Head of caudate nucleus (tissue), 42 donors: ENCODE measurements at regions not wholly inside any gene's neighbourhood (a gene's known extent, or its start where the extent isn't known, plus 50 kb on each side); places are given as distances from the start of the nearest gene placed in this dataset.
A peak's percentile ranks its signal among the peaks of the same experiment; 100 is the strongest.

Experiments
- DNase-seq, 42 donors: peaks; one replicate each; pipeline versions ENCODE4 v3.0.0 to v3.0.0-alpha.2; 2020 to 2021; ENCODE audit warnings: mixed read lengths in 7 of 42
- intact Hi-C: fragments of 100-400 bp; cut with DNase I; formaldehyde crosslinking; loops from one replicate; pipeline ENCODE4 v1.15.0; 2022

- DNase-seq = no peak
These were observed 244.1 kb downstream of the POLR1F start for GRCh38 chr7:19464751-19465150.

DNA sequence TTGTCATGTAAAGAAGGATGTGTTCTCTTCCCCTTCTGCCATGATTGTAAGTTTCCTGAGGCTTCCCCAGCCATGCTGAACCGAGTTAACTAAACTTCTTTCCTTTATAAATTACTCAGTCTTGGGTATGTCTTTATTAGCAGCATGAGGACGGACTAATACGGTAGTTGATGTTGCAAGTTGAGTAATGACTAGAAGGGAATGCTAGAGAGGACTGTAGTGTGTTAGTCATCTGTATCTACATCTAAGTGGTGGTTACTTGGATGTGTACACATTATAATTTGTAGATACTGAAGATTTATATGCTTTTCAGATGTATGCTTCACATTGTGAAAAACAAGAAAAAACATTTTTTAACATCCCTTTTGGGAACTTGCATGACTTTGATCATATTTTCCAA lies 244.6 kb downstream of the POLR1F start:
- no peak for DNase-seq
- intact Hi-C loops = no loop called here

More at GRCh38 chr7:19464751-19465150, 244.1 kb downstream of the POLR1F start:
- intact Hi-C loops = no loop called here

- no peak for DNase-seq
- intact Hi-C loops = no loop called here
These were observed 245.3 kb downstream of the POLR1F start for GRCh38 chr7:19463581-19463980.

DNA sequence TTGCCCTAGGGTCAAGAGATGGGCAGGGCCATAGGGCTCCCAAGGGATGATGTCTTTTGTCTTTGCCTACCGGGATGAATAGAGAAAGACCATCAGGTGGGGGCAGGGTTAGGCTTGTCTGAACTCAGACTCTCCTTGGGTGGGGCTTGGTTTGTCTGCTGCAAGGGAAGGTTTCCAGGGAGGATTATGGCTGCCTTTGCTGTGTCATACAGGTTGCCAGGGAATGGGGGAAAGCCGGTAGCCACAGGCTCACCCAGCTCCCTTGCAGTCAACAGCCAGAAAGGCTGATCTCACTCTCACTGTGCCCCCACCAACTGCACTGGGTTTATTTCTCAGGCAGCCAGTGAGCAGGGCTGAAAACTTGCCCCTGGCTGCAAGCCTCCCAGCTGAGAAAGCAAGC lies 253.2 kb downstream of the POLR1F start:
- DNase-seq = no peak
- intact Hi-C loops = no loop called here

GRCh38 chr7:19448091-19448490 lies 260.7 kb downstream of the POLR1F start:
- DNase-seq = no peak
- intact Hi-C loops = no loop called here

- intact Hi-C loops = no loop called here
- peak in 1 of 42 donors; percentile 3 for DNase-seq
These were observed 266.6 kb downstream of the POLR1F start for GRCh38 chr7:19442016-19442785.

DNA sequence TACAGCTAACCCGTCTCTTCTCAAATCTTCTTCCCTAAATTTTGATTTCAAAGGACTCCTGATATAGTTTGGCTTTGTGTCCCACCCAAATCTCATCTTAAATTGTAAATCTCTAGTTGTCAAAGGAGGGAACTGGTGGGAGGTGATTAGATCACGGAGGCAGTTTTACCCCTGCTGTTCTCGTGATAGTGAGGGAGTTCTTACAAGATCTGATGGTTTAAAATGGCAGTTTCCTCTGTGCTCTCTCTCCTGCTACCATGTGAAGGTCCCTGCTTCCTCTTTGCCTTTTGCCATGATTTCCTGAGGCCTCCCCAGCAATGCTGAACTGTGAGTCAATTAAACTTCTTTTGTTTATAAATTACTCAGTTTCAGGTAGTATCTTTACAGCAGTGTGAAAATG lies 269.3 kb downstream of the POLR1F start:
- intact Hi-C loops = no loop called here
- no peak for DNase-seq

GRCh38 chr7:19437446-19437845 lies 271.4 kb downstream of the POLR1F start:
- no peak for DNase-seq
- intact Hi-C loops = no loop called here

DNA sequence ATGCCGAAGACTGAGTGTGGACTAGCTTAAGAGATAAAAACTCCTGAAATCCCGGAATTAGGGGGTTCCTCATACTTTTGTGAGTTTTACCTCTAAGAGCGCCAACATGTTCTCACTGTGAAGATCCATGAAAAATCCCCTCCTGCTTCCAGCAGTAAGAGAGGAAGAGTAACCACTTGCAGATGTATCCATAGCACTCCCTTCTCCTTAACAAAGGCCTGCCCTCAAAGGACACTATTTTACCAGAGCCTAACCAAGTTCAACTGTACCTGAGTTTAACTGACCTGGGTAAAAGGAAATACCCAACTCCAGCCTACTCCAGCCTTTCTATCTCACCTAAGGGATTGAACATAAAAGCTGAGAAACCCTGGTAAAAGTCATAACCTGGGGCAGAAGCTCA lies 280.9 kb downstream of the POLR1F start:
- intact Hi-C loops = no loop called here
- DNase-seq = no peak

DNA sequence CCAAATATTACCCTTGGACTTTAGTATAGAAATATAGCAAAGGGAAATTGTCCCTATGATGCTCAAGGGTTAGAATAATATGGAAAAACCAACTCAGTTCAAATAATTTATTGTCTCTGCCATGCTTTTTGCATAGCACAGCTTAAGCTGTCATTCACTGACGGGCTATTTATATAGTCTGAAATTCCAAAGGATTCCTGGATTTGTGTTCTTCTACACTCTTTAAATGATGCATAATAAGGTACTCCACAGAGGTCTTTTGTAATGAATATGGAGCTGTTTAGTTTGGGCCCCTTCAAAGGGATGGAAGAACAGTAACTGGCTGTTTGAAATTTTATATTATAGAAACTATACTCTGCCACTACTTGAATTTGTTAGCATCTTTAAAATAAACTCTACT lies 276.6 kb upstream of the FERD3L start:
- intact Hi-C loops = no loop called here
- DNase-seq = no peak

GRCh38 chr7:19417231-19417630 lies 272.0 kb upstream of the FERD3L start:
- intact Hi-C loops = no loop called here
- DNase-seq = no peak

- no peak for DNase-seq
- intact Hi-C loops = no loop called here
These were observed 269.9 kb upstream of the FERD3L start for GRCh38 chr7:19415123-19415522.

- intact Hi-C loops = no loop called here
These were observed 268.3 kb upstream of the FERD3L start for GRCh38 chr7:19413443-19413965.

GRCh38 chr7:19410691-19411090 lies 265.5 kb upstream of the FERD3L start:
- intact Hi-C loops = no loop called here
- no peak for DNase-seq

More at GRCh38 chr7:19413443-19413965, 268.3 kb upstream of the FERD3L start:
- DNase-seq = no peak

- intact Hi-C loops = no loop called here
- no peak for DNase-seq
These were observed 264.9 kb upstream of the FERD3L start for GRCh38 chr7:19410106-19410505.

- DNase-seq = no peak
- intact Hi-C loops = no loop called here
These were observed 263.5 kb upstream of the FERD3L start for GRCh38 chr7:19408706-19409220.

DNA sequence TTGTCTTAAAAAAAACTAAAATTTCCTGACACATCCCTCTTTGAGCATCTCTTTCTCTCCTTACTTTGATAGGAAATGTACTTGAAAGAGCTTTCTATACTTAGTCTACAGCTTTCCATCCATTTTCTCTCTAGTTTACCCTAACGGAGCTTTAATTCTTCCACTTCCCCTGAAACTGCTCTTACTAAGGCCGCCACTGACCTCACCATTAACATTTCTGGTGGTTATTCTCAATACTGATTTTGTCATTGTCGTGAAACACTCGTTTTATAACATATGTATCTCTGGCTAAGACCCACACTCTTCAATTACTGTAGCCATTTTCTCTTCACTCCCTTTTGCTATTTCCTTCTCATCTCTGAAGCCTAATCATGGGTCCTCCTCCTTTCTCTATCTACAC lies 262.0 kb upstream of the FERD3L start:
- intact Hi-C loops = no loop called here
- DNase-seq = no peak

DNA sequence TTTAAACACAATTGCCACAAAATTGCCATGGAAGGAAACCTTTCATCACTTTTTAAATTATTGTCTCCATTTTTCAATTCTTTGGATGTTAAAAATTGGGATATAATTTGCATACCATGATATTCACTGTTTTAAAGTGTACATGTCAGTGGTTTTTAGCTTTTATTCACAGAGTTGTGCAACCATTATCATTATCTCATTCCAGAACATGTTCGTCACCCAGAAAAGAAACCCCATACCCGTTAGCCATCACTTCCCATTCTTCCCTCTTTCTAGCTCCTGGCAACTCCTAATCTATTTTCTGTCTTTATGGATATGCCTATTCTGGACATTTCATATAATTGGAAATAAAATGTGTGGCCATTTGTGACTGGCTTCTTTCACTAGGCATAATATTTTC lies 260.3 kb upstream of the FERD3L start:
- intact Hi-C loops = no loop called here
- no peak for DNase-seq

GRCh38 chr7:19404912-19405329 lies 259.7 kb upstream of the FERD3L start:
- intact Hi-C loops = no loop called here
- DNase-seq = peak in 5 of 42 donors; percentile 2 to 43 (median 9)

DNA sequence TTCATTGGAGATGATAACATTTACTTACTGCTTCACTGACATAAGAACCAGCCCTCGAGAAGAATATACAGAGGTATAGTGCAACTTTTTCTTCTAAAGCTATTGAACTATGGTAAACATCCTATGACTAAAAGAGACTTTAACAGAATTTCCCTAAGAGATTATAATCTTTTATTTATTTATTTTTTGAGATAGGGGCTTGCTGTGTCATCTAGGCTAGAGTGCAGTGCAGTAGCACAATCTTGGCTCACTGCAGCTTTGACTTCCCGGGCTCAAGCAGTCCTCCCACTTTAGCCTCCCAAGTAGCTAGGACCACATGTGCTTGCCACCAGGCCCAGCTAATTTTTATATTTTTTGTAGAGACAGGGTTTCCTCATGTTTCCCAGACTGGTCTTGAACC lies 258.5 kb upstream of the FERD3L start:
- intact Hi-C loops = no loop called here

DNA sequence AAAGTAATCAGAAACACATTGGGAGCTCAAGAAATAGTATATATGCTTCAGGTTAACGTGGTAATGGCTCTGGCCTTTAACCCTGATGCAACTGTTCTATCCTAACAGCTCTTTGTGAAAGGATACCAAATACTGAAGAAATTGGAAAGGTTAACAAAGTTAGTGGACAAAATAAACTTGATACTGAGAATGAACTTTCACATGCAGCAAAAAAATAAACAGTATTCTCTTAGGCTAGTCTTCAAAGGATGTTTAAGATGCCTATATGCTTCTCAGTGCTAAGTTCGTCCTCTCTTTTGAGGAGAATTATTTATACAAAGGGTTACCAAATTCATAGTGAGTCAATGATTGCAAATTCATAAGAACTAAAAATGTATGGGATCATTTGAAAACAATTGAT lies 256.2 kb upstream of the FERD3L start:
- DNase-seq = no peak
- intact Hi-C loops = no loop called here

More for the DNA sequence above, 258.5 kb upstream of the FERD3L start:
- no peak for DNase-seq
